HS-5 (cell line): ENCODE measurements at regions not wholly inside any gene's neighbourhood (a gene's known extent, or its start where the extent isn't known, plus 50 kb on each side); places are given as distances from the start of the nearest gene placed in this dataset.

Source experiments
- DNase-seq: peaks from one replicate; pipeline ENCODE4 v3.0.0-alpha.2; 2012; ENCODE audit warnings: low read depth

DNA sequence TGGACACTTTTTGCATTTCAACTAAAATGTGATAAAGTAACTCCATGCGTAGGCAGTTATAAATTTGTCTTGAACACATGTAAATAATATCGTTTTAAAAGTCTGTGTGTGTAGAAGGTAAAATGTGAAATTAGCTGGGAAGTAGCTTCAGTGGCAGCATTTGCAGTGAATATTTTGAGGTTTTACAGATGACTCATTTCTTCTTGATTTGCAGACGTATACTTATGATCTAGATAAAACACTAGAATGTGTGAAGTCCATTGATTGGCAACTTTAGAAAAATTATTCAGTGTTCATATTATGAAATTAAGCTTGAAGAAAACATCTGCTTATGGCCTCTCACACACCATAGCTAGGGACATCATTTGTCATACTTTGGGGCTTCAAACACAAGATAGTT lies 788.6 kb upstream of the NOVA1 start:
- no peak for DNase-seq

DNA sequence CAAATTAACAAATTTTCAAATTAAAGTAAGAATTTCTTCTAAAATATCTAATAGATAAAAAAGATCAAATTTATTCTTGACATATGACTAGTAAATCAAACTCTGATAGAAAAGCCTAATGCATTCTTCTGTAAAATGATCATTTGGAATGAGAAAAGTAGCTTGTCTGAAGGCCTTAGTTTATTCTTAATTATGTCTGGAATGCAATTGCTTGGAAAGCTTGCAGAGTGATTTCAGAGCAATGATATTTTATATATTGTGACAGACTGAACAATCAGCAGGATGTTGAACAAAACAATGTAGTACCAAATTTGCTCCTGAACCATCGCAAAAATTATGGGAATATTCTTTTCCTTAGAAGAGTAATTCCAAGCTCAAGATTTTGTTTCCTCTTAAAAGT lies 789.6 kb upstream of the NOVA1 start:
- DNase-seq = no peak

- DNase-seq = no peak
Measured at GRCh38 chr14:27389402-27389801, 791.6 kb upstream of the NOVA1 start.

- no peak for DNase-seq
Measured at GRCh38 chr14:27390155-27390554, 792.3 kb upstream of the NOVA1 start.

- DNase-seq = no peak
Measured at GRCh38 chr14:27391331-27391730, 793.5 kb upstream of the NOVA1 start.

DNA sequence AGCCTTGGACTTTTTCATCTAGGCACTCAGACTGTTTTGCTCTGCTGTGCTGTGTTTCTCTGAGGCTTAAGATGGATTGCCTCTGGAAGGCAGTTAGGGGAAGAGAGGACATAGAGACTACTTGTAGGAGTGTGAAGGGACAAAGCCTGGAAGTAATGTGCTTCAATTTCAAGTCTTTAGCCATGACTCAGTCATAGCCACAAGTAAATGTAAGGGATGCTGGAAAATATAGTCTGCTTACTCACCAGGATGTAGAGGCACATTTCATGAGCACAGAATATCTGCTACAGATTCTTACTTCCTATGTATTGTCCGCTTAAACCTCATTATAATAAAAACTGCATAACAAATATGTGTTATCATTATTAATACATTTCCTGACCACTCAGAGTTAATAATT lies 794.3 kb upstream of the NOVA1 start:
- DNase-seq = peak; percentile 63

GRCh38 chr14:27409944-27410343 lies 812.1 kb upstream of the NOVA1 start:
- DNase-seq = no peak

- no peak for DNase-seq
Measured at GRCh38 chr14:27410981-27411380, 813.1 kb upstream of the NOVA1 start.

- DNase-seq = peak; percentile 43
Measured at GRCh38 chr14:27427796-27428195, 830.0 kb upstream of the NOVA1 start.

- DNase-seq = no peak
Measured at GRCh38 chr14:27435923-27436670, 838.3 kb upstream of the NOVA1 start.

DNA sequence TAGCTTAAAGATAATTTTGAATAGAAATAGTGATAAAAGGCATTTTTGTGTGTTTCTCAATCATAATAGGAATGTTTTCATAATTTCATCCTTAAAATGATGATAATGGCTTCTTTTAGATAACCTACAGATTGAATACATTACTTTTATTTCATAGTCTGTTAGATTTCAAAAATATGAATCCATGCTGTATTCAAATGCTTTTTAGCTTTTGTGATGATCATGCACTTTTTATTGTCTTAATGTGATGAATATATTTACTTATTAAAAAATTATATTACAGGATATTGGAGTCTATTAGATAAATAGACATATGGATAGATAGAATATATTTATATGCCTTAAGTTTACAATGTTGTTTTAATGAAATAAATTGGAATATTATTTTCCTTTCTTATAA lies 886.8 kb upstream of the NOVA1 start:
- no peak for DNase-seq

GRCh38 chr14:27485193-27485592 lies 887.4 kb upstream of the NOVA1 start:
- DNase-seq = no peak

DNA sequence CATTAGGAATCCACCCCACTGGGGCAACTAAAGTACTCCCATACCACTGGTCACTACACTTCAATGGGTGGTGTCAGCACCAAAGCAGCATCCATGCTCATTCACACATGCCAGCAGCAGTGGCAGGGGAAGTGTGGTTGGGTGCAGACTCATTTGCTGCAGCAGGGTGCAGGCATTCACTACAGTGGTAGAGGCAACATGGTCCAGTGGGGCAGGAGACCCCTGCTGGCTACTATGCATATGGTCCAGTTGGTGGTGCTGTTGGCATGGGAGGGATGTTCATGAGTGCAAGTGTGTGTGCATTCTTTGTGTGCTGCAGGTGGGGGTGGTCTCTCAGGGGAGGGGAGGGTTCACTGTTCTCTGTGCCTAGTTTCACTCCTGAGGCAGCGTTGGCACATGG lies 908.4 kb upstream of the NOVA1 start:
- no peak for DNase-seq

DNA sequence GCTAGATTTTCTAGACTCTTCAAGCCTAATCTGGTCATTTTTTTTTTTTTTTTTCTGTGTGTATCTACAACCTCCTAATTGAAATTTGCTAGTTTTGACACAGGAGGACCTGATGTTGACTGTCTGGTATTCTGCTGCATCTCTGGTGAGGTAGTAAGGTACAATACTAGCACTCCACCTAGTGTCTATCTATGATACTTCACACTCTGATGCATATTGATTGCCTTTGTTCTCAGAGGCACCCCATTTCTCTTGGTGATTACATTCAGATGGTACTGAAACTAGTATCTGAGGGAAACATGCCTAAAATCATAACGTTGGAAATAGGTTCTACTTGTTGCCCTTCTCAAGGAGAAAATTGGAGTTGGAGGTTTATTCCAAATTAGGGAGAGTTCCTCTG lies 930.5 kb upstream of the NOVA1 start:
- DNase-seq = peak; percentile 26

- no peak for DNase-seq
Measured at GRCh38 chr14:27536748-27537147, 938.9 kb upstream of the NOVA1 start.

- DNase-seq = no peak
Measured at GRCh38 chr14:27546111-27546510, 948.3 kb upstream of the NOVA1 start.

DNA sequence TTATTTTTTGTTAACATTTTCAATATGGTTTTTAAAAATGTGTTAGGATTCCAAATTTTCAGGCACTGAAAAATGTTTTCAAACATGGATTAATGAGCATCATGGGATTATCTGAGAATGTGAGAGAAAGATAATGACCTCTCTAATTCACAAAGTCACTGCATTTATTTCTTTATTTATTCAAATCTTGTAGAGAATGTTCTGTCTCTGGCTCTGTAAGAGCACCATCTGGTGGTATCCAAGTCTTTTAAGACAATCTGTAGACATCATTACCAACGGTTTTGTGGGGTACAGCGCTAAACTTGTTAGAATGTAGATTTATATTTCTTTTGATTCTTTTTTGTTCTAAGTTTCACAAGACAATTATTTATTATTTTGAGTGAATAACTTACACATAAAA lies 956.0 kb upstream of the NOVA1 start:
- DNase-seq = no peak

- no peak for DNase-seq
Measured at GRCh38 chr14:27557445-27557844, 959.6 kb upstream of the NOVA1 start.

DNA sequence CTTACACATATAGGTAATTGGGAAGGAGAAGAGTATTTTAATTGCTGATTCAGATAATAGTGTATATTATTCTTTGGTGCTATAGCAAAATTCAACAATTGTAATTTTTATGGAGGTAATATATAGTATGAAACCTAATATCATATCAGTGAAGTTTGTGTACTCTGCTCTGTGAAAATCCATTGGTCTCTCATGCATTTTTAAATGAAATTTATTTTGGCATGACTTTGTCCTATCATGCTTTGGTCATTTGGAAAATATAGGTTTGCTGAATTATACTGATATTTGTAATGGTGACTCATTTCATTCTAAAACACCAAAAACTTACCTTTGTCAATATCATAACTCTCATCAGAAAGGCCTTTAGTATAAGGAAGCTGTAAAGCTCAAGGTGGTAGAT lies 962.0 kb upstream of the NOVA1 start:
- DNase-seq = no peak

DNA sequence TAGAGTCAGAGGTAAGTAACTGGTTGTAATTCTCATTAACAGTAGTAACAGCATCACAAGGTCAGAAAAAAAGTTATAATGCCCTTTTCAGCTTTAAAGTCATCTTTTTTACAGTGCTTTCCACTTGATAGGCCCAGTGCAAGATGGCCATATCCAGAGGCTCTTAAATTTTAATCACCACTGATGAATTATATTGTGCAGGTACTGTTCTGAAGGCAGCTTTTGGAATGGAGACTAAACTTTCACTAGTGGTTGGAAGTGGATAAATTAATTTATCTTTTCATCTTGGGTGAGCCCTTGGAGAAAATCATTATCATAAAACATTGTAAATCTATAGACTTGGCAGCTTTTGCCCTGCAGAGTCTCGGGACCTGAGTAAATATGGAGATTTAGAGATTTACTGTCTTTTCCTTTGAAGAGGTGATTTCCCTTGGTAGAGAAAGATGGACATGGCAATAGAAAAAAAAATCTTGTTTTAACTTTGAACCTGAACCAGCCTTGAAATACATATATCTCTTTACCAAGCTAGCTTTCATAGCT lies 969.1 kb upstream of the NOVA1 start:
- no peak for DNase-seq

- no peak for DNase-seq
Measured at GRCh38 chr14:27573018-27573417, 975.2 kb upstream of the NOVA1 start.

DNA sequence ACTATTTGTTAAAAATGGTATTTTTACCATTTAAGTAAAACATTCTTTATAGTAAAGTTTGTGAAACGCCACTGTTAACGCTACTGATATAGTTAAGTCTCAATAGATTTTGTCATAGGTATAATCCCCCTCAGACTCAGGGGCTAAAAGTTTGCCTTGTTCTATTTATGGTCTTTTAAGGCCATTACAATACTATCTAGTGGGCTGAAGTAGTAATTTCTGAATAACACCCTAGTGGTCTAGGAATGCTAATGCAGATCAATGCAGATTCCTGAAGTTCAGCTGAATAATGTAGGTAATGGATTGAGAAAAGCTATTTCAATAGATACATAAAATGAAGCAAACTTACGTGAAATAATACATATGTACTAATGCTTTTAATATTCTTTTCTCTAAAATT lies 989.3 kb upstream of the NOVA1 start:
- DNase-seq = no peak

- DNase-seq = no peak
Measured at GRCh38 chr14:27605282-27605681, 1007.4 kb upstream of the NOVA1 start.

GRCh38 chr14:27608377-27608776 lies 1010.5 kb upstream of the NOVA1 start:
- DNase-seq = no peak
